PC-9 (cell line): ENCODE measurements at regions not wholly inside any gene's neighbourhood (a gene's known extent, or its start where the extent isn't known, plus 50 kb on each side); places are given as distances from the start of the nearest gene placed in this dataset.

Experiments used
- BruUV-seq: library from RNA; stranded (reverse); fragments of 400-500 nt; replicated peaks from 2 replicates; lab custom pipeline; 2021; lab: Mats Ljungman, UMichigan
- CTCF ChIA-PET: fragments of 300-600 bp; sonication (Branson Sonifier 250); formaldehyde crosslinking; loops from one replicate; lab custom pipeline; 2022; ENCODE audit warnings: antibody characterized with exemption; lab: Charles Lee
- POLR2A ChIA-PET: fragments of 300-600 bp; sonication (Branson Sonifier 250); formaldehyde crosslinking; loops from one replicate; lab custom pipeline; 2022; ENCODE audit warnings: antibody characterized with exemption; ENCODE audit not compliant: unreplicated experiment; lab: Charles Lee
- DNase-seq, 2 experiments: peaks; one replicate each; pipeline versions ENCODE4 v3.0.0 to v3.0.0-alpha.2; 2015 to 2022; ENCODE audit warnings: mixed read lengths in 1 of 2
- H2AFZ ChIP-seq: fragments of 200-600 bp; sonication (generic); 2 replicates; pipeline ENCODE4 v1.8.1; 2017; ENCODE audit warnings: antibody characterized with exemption
- H3F3A ChIP-seq: fragments of 200-600 bp; sonication (generic); 2 replicates; pipeline ENCODE4 v1.8.1; 2017; ENCODE audit warnings: antibody characterized with exemption, mild to moderate bottlenecking, low read depth; ENCODE audit not compliant: insufficient read depth
- H3K27ac ChIP-seq: fragments of 200-600 bp; sonication (generic); 2 replicates; pipeline ENCODE4 v1.6.1; 2016; ENCODE audit warnings: mixed run types
- H3K27me3 ChIP-seq: fragments of 200-600 bp; sonication (generic); 2 replicates; pipeline ENCODE4 v1.6.1; 2016; ENCODE audit warnings: low read depth, mixed run types; ENCODE audit not compliant: insufficient read depth
- H3K36me3 ChIP-seq: fragments of 200-600 bp; sonication (generic); 2 replicates; pipeline ENCODE4 v1.6.1; 2016; ENCODE audit warnings: low read depth, mixed run types
- H3K4me1 ChIP-seq: fragments of 200-600 bp; sonication (generic); replicated peaks from 2 replicates; pipeline ENCODE4 v1.6.1; 2016; ENCODE audit warnings: mixed run types; ENCODE audit not compliant: insufficient read depth
- H3K4me2 ChIP-seq: fragments of 200-600 bp; sonication (generic); 2 replicates; pipeline ENCODE4 v1.6.1; 2017; ENCODE audit warnings: mixed run types
- H3K4me3 ChIP-seq: fragments of 200-600 bp; sonication (generic); 2 replicates; pipeline ENCODE4 v1.6.1; 2016; ENCODE audit warnings: mixed run types
- H3K79me2 ChIP-seq: fragments of 200-600 bp; sonication (generic); 2 replicates; pipeline ENCODE4 v1.6.1; 2017; ENCODE audit warnings: low read depth, mixed run types
- H3K9me2 ChIP-seq: fragments of 200-600 bp; sonication (generic); 2 replicates; pipeline ENCODE4 v1.8.1; 2017; ENCODE audit warnings: mild to moderate bottlenecking; ENCODE audit not compliant: insufficient read depth
- H3K9me3 ChIP-seq: fragments of 200-600 bp; sonication (generic); 2 replicates; pipeline ENCODE4 v1.8.1; 2016; ENCODE audit warnings: low read depth; ENCODE audit not compliant: insufficient read depth
- H4K20me1 ChIP-seq: fragments of 200-600 bp; sonication (generic); 2 replicates; pipeline ENCODE4 v1.8.1; 2017; ENCODE audit not compliant: insufficient read depth
- CTCF ChIP-seq: fragments of 200-600 bp; sonication (generic); conservative IDR thresholded peaks from 2 replicates; pipeline ENCODE4 v1.6.1; 2017; ENCODE audit warnings: mixed run types, antibody characterized with exemption, mild to moderate bottlenecking, moderate library complexity
- EZH2 ChIP-seq: fragments of 200-600 bp; sonication (generic); IDR thresholded peaks from 2 replicates; pipeline ENCODE4 v1.8.0; 2017; ENCODE audit warnings: antibody characterized with exemption, low read depth
- intact Hi-C: fragments of 100-400 bp; cut with micrococcal nuclease; formaldehyde crosslinking; loops from one replicate; pipeline ENCODE4 v1.10.0; 2022; ENCODE audit not compliant: unreplicated experiment

GRCh38 chr6:121000381-121000780 is 333.9 kb downstream of the TBC1D32 start:
- Histone ChIP-seq H3K4me3 (no peak overlapping the region), H3K27ac (no peak overlapping the region), H3K9me2 (no peaks in the 10 kb centered on the region; the same call in 1 of the 2 replicates), H3F3A (no peaks in the 10 kb centered on the region), H3K4me1 (no peaks in the 10 kb centered on the region), H3K9me3 (no peaks in the 10 kb centered on the region), H4K20me1 (no peaks in the 10 kb centered on the region), H3K36me3 (no peaks in the 10 kb centered on the region), H3K4me2 (no peak overlapping the region), H3K79me2 (no peaks in the 10 kb centered on the region), H2AFZ (no peak overlapping the region), H3K27me3 (no peaks in the 10 kb centered on the region)
- TF ChIP-seq CTCF (no peak), EZH2 (no peak)
- no TSS peak for BruUV-seq
- no peak for DNase-seq
- CTCF ChIA-PET, result no interaction called here
- intact Hi-C loops, result no loop called here
- POLR2A ChIA-PET, result no interaction called here

DNA sequence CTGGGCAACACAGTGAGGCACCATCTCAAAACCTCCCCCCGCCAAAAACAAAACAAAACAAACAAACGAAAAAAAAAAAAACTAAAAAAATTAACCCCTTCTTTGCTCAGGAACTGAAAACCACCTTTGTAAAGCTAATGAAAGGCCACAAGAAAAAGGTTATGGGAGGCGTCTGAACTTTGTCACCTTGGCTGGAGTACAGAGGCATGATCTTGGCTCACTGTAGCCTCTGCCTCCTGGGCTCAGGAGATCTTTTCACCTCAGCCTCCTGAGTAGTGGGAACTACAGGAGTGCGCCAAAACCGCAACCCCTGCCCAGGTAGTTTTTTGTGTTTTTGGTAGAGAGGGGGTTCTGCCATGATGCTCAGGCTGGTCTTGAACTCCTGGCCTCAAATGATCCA is 337.9 kb downstream of the TBC1D32 start:
- H3K4me1 ChIP-seq, result no peaks in the 10 kb centered on the region
- H3K79me2 ChIP-seq, result no peaks in the 10 kb centered on the region
- no peaks in the 10 kb centered on the region for H3F3A ChIP-seq
- H3K27me3 ChIP-seq, result no peaks in the 10 kb centered on the region
- no peak overlapping the region for H2AFZ ChIP-seq
- no peak for DNase-seq
- TF ChIP-seq EZH2 (no peak), CTCF (no peak)
- POLR2A ChIA-PET, result no interaction called here
- CTCF ChIA-PET, result no interaction called here
- H4K20me1 ChIP-seq, result no peaks in the 10 kb centered on the region
- intact Hi-C loops, result no loop called here
- H3K9me2 ChIP-seq, result peaks cover 4% of the 10 kb centered on the region; the same call in 1 of the 2 replicates
- H3K27ac ChIP-seq, result no peak overlapping the region
- no peak overlapping the region for H3K4me2 ChIP-seq
- H3K9me3 ChIP-seq, result no peaks in the 10 kb centered on the region
- H3K36me3 ChIP-seq, result no peaks in the 10 kb centered on the region
- no peak overlapping the region for H3K4me3 ChIP-seq
- BruUV-seq, result no TSS peak

GRCh38 chr6:120994573-120994967 is 339.7 kb downstream of the TBC1D32 start:
- intact Hi-C loops, result no loop called here
- no TSS peak for BruUV-seq

More at GRCh38 chr6:120994573-120994967, 339.7 kb downstream of the TBC1D32 start:
- Histone ChIP-seq H3K9me2 (peaks cover 4% of the 10 kb centered on the region; the same call in 1 of the 2 replicates), H3K79me2 (no peaks in the 10 kb centered on the region), H3K27ac (no peak overlapping the region), H3K4me2 (no peak overlapping the region), H3K9me3 (no peaks in the 10 kb centered on the region), H3K4me1 (no peaks in the 10 kb centered on the region), H3K36me3 (no peaks in the 10 kb centered on the region), H4K20me1 (no peaks in the 10 kb centered on the region), H2AFZ (peak overlapping the region; percentile 0; the same call in 1 of the 2 replicates), H3F3A (no peaks in the 10 kb centered on the region), H3K27me3 (no peaks in the 10 kb centered on the region), H3K4me3 (no peak overlapping the region)
- no peak for DNase-seq
- ChIA-PET POLR2A (no interaction called here), CTCF (no interaction called here)
- no peak for TF ChIP-seq CTCF
- no peak for TF ChIP-seq EZH2
